EL (cell line): ENCODE measurements at regions not wholly inside any gene's neighbourhood (a gene's known extent, or its start where the extent isn't known, plus 50 kb on each side); places are given as distances from the start of the nearest gene placed in this dataset.
"Not testable (repeated sequence)": the region's sequence is repeated elsewhere in the genome, so short reads cannot be mapped to it uniquely, and the experiment has no call there.

Source experiments
- DNase-seq: peaks from one replicate; pipeline ENCODE4 v3.0.0-alpha.2; 2016

DNA sequence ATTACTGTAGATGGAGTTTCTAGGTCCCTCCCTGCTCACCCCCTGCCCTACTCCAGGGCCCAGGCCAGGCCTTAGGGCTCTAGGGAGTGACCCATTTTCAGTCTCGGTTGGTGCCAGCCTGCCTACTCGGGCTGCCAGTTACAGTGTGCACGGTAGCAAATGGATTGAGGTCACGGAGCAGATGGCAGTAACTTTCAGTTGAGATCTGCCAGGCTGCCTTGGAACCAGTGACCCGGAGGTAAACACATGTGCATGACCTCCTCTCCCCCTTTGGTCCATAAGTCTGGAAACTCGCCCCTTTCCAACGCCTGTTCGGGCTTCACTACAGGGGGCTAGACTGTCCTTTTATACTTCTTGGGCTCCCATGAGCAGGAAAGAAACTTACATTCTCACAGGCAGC lies 139.7 kb upstream of the TBX3 start:
- DNase-seq: no peak

DNA sequence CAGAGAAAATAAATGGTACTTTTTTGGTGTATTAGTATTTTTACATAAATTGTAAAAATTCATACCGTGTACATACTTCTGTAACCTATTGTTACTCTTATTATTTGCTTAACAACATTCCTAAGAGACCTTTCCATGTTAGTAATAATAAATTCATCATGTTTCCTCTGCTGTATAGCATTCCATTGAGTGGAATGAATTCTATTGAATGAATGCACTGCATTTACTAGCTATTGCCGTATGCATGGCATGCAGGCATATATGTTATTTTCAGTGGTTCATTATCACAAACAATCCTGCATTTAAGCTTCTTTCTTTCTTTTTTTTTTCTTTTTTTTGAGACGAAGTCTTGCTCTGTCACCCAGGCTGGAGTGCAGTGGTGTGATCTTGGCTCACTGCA lies 137.6 kb upstream of the TBX3 start:
- no peak for DNase-seq

DNA sequence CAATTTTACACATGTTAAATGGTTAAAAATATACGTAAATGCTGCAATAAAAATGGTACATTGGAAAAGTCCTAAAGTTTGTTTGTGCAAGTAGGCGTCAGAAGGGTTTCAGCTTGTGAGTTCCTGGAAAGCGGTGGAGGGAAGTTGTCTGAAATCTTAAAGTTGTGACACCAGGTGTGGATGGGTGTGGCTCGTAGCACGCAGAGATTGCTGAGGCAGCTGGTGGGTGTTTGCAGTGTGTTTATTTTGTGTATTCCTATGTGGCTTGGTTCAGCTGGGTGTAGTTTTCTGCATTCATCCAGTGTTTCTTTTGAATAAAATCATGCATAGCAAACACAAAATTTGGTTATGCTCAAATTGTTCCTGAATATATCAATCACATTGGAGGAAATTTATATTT lies 136.8 kb upstream of the TBX3 start:
- DNase-seq: no peak

DNA sequence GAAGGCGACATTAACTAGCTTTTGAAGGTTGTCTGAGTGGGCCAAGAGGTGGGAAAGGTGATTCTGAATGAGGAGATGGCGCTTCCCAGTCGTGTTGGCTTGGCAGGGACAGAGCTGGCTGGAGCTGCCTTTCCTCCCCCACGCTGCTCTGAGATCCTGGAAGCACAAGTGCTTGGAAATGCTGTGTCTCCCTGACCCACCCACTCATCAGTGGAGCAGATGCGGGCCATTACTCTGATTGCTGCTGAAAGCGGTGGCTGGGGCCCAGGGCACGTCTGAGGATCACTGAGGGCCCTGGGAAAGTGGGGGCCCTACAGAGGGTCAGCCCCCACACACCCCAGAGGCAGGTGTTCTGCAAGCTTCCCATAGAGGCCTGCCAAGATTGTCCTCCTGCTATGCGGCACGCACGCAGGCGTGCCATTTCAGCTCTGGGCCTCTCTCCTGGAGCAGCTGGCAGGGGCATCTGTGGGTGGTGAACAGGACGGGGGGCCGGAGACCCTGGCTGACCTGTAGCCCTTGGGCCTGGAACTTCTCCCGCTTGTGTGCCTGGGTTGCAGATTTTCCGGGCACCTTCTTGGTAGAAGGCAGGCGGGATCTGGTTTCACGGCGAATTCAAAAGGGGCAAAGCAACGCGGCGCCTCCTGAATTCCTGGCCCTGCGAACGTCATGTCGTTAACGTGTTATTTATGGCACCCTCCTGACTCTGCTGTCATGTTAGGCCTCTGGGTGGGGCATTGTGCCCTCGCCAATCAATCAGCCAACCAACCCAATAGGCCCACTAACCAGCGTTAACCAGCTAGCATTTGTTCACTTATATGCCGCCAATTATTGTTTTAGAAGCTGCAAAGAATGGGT lies 133.8 kb upstream of the TBX3 start:
- DNase-seq: no peak

DNA sequence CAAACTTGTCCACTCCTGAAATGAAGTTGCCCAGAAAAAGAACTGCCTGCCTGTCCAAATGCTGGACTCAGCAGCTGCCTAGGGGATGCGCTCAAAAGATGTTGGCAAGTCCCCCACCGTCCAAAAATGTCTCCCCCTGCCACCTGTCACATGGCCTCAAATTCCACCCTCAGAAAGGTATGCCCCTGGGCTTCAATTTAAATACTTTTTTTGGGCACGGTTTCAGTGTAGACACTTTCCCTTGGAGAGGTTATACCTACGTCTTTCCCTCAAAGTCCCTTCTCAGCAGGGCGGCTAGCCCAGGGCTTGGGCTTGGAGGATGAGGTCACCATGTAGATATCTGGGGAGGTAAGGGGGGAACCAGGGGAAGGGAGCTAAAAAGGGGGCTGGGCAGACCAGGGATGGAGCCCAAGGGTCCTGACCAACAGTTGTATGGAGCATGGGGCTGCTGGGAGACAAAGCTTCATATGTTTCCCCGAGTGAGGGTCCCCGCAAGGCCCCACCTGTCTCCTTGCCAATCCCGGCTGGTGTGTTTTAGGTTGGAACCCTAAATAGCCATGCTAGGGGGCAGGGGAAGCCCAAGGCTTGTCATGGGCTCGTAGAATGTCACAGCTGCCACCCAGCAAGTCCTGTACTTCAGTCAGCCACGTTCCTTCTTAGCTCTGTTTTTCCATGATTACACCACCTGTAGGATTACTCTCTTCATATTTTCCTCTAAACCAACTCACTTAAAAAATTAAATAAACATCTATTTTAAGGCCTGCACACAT lies 131.2 kb upstream of the TBX3 start:
- DNase-seq: no peak

DNA sequence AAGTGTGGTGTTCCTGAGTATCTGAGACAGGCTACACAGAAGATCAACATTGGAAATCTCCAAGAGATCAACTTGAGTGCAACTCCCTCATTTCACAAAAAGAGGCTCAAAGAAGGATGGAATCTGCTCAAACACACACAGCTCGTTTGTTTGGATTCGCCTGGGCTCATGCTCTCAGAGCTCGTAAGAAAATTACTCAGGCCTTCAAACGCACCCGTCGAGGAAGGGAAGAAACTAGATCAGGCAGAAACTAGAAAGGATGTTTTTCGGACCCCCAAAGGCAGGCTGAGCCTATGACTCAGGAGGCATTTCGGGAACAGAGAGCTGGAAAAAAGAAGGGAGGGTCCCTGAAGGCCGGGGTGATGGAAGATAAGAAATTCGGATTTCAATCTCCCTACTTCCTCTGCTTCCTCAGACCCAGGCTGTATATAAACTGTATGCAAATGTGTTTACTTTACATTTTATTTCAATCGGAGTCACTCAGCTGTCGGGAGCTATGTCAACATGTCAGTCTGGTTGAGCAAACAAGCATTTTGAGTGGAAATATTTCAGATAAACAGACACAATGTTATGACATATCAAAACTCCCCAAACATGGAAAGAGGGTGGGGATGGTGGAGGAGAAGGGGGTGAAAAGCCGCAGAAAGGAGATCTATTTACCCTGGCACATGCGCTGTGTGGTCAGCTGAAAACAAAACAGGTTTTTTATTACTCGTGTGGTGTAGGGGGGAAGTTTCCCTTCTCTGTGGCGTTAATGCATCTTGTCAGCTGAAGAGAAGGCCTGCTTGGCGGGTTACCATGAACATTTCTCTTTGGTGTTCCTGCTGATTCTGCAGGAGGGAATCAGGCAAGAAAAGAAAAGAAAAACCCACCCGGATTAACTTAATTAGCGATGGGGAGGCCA lies 129.1 kb upstream of the TBX3 start:
- no peak for DNase-seq

DNA sequence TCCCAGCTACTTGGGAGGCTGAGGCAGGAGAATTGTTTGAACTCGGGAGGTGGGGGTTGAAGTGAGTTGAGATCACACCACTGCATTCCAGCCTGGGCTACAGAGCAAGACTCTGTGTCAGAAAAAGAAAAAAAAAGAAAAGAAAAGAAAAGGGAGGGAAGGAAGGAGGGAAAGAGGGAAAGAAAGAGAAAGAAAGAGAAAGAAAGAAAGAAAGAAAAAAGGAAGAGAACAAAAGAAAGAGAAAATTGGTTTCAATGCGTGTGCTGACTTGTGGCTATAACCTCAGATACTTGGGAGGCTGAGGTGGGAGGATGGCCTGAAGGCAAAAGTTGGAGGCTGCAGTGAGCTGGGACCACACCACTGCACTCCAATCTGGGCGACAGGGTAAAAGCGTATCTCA lies 128.4 kb upstream of the TBX3 start:
- no peak for DNase-seq

DNA sequence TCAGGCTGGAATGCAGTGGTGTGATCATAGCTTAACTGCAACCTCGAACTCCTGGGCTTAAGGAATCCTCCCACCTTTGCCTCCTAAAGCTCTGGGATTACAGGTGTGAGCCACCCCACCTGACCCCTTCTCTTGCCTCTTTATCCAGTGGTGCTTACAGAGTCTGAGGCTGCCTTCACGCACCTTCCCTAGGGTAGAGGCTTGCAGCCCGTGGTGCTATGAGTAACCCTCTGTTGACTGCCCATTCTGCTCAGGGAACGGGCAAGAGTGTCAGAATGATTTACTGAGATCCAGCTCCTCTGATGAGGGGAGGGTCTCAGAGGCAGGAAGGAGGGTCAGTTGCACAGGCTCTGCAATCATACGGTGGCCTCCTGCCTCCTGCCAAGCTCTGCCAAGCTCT lies 125.1 kb upstream of the TBX3 start:
- DNase-seq: no peak

DNA sequence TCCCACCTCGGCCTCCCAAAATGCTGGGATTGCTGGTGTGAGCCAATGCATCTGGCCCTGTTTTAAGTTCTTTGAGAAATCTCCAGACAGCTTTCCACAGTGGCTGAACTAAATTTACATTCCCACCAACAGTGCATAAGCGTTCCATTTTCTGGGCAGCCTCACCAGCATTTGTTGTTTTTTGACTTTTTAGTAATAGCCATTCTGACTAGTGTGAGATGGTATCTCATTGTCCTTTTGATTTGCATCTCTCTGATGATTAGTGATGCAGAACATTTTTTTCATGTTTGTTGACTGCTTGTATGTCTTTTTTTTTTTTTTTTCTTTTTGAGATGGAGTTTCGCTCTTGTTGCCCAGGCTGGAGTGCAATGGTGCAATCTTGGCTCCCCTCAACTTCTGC lies 117.4 kb upstream of the TBX3 start:
- DNase-seq: not testable (repeated sequence)

DNA sequence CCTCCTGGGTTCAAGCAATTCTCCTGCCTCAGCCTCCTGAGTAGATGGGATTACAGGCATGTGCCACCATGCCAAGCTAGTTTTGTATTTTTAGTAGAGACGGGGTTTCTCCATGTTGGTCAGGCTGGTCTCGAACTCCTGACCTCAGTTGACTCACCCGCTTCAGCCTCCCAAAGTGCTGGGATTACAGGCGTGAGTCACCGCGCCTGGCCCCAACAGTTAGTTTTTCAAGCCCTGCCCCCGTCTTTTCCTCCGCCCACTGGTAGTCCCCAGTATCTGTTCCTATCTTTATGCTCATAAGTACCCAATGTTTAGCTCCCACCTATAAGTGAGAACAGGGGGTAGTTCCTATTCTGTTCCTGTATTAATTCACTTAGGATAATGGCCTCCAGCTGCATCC lies 116.6 kb upstream of the TBX3 start:
- DNase-seq: peak; percentile 68

DNA sequence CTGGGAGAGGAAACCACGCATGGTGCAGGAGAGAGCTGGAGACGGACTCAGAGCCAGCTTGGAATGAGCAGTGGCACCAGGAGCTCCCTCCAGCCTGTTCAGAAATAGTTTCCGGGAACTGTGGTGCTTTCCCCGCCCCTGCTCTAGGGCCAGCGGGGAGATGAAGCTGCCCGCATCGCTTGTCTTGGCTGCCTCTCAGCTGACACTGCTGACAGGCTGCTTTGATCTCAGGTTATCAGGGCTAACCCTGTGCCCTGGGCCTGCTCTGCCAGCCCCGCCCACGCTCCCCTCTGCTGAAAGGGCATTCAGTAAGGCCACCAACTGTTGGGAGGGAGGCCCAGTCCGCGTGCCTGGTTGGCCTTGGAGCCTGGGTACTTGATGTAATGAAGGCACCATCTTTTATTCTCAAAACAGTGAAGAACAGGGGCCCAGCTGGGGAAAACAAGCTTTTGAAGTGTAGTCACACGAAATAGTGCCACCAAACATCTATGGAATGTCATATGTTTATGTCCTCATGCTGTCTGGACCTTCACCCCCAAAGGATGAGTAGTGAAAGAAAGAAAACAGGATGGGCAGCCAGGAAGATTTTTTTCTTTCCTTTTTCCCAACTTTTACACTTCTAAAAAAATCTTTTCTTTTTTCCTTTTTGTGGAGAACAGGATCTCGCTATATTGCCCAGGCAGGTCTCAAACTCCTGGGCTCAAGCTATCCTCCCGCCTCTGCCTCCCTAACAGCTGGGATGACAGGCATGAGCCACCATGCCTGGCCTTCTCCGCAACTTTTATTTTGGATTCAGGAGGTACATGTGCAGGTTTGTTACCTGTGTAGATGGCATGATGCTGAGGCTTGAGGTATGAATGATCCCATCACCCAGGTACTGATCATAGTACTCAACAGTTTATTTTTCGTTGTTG lies 115.9 kb upstream of the TBX3 start:
- DNase-seq: peak; percentile 66

DNA sequence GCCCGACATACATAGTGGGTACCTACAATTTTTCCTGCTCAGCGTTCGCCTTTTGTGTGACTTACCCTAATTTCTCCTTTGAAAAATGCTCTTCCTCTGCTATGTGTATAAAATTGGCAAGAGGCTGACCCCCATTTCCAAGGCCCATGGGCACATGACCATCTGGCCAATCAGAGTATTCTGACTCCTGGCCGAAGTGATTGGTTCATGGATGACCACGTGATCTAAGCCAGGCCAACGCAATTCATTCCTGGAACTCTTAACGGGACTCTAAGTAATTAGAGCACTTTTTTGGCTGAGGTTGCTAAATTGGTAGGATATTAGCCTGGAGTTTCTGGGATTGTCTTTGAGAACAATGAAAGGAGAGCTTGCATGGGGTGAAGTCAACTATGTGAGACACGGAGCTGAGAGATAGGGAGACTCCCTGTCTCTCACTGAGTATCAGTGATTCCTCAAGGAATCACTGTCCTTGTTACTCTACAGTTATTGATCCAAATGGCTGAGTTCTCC lies 110.1 kb upstream of the TBX3 start:
- no peak for DNase-seq

DNA sequence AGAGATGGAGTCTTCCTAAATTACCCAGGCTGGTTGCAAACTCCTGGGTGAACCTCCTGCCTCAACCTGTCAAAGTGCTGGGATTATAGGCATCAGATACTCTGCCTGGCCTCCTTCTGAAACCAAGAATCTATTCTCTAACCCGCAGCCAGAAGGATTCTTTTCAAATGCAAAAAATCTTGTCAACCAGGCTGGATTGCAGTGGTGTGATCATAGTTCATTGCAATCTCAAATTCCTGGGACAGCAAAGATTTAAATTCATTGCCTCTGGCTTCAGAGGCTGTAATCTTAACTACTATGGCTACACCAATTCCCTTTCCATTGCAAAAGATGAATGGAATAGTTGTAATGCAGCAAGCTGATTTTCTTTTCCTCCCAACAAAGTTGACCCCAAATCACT lies 106.3 kb upstream of the TBX3 start:
- DNase-seq: no peak

DNA sequence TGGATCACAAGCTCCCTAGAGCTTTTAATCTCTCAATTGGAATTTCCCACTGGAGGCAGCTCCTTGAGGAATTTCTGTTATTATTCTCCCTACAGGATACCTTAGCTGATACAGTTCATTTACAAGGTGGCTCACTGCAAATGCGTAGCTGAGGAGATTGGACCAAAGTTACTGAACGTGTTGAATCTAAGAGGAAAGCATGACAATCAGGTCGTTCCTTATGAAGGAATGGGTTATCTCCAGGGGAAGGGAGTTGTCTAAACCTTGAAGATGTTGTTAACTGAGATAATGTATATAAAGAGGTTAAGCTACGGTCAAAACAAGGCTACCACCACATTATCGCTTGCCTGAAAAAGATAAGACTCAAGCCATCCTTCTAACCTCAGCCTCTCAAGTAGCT lies 105.8 kb upstream of the TBX3 start:
- no peak for DNase-seq

DNA sequence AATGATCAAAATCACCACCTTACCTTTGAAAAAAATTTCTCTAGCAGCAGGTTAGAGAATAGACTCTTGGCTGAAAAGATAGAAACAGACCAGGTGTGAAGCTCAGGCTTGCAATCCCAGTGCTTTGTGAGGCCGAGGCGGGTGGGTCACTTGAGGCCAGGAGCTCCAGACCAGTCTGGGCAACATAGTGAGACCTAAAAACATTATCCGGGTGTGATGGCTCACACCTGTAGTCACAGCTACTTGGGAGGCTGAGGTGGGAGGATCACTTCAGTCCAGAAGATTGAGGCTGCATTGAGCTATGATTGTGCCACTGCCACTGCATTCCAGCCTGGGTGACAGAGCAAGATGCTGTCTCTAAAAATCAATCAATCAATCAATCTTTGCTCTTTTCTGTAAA lies 105.3 kb upstream of the TBX3 start:
- DNase-seq: no peak

DNA sequence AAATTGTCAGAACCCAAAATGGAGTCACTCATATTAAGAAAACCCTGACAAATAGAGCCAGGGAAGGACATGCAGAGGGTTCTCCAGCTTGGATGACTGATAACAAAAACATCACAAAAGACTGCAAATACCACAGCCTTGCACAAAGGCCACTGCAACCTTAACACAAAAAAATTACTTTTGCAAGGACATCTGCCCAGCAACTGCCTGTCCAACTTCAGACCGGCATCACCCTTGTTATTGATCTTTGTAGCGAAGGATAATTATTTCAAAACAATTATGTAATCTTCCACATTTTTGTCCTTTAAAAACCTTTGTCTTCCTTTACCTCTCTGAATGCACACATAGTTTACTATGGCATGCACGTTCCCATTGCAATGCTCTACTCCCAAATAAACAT lies 100.6 kb upstream of the TBX3 start:
- DNase-seq: no peak

DNA sequence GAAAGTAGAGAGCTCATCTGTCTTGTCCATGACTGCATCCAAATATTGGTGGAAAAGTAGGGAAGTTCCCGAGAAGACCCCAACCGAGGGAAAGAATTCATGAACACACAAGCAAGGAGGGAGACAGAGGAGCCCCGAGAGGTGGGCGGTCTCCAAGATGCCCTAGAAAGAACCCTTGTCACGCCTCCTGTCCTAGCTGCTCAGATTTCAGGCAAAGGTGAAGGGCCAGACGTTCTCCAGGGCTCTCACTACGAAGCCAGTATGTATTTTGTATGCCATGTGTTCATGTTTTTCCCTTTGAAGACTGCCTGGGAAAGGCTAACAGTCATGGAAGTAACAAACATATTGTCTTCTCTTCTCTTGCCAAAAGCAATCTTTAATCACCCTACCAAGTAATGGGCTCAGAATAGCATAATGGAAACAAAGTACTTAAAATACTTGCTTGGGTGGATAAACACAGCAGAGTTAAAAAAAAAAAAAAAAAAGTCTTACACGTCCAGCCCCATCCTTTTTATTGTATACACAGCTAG lies 99.2 kb upstream of the TBX3 start:
- DNase-seq: no peak

DNA sequence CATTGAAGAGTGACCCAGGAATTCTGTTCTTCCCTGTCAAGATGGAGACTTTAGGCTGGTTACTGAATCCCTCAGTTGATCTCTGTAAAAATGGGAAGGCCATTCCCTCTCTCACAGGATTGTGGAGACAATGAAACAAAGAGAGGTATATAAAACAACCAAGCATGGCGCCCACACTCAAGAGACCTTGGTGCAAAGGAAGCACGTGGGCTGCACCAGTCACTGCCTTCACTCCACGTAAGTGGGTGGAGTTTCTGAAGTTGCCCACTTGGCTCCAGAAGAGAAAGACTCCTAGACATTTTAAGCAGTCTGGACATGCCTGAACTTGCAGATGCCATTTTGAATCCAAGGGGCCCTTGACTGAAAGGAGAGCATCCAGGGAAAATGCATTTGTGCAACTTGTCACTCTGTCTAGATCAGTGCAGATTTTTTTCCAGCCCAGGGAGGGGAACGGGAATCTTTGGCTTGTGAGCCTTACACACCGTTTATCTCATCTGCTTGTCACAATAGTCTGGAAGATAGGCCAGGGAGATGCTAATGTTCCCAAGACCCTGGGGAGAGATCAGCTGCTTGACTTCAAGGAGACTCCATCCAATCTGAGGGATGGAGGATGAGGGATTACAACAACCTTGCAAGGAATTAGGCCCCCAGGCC lies 96.9 kb upstream of the TBX3 start:
- no peak for DNase-seq

DNA sequence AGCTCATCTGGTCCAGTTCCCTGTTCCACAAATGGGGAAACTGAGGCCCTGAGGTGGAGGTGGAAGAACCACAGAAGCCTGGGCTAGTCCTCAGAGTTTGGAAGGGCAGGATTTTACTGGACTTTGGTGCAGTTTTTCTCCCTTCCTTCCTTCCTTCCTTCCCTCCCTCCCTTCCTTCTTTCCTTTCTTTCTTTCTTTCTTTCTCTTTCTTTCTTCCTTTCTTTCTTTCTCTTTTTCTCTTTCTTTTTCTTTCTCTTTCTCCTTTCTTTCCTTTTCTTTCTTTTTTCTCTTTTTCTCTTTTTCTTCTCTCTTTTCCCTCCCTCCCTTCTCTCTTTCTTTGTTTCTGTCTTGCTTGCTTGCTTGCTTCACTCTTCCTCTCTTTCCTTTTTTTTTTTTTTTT lies 95.7 kb upstream of the TBX3 start:
- DNase-seq: no peak

DNA sequence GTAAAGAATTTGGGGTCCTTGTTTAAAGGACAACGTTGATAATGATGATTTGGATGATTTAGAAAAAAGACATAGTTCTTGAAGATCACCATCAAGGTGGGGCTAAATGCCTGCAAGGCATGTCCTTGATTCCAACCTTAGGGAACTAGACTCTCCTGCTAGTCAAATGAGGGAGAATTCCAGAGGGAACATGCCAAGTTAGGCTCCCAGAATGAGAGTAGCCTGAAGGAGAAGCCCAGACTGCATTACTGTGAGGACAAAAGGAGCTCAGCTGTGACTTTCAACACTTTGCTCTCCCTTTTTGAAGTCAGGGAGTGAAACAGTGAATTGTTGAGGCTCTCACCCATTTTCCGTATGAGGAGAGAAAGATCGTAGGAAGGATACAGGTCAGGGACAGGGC lies 95.2 kb upstream of the TBX3 start:
- no peak for DNase-seq

DNA sequence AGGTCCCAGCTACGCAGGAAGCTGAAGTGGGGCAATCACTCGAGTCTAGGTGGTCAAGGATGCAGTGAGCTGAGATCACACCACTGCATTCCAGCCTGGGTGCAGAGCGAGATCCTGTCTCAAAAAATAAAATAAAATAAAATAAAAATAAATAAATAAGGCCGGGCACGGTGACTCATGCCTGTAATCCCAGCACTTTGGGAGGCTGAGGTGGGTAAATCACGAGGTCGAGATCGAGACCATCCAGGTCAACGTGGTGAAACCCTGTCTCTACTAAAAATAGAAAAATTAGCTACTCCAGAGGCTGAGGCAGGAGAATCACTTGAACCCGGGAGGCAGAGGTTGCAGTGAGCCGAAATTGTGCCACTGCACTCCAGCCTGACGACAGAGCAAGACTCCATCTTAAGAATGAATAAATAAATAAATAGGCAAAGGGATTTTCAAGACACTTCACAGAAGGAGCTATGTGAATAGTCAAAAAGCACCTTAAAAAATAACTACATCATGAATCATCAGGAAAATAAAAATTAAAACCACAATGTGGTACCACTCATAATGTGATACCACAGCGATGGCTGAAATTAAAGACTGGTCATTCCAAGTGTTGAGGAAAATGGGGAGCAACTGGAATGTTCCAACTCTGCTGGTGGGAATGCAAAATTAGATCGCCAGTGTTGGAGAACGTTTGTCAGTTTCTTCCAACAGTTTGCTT lies 92.9 kb upstream of the TBX3 start:
- peak; percentile 71 for DNase-seq
